D341Med (cell line): ENCODE measurements at regions not wholly inside any gene's neighbourhood (a gene's known extent, or its start where the extent isn't known, plus 50 kb on each side); places are given as distances from the start of the nearest gene placed in this dataset.

ENCODE experiments used
- DNase-seq: peaks from one replicate; pipeline ENCODE4 v3.0.0; 2012; ENCODE audit warnings: low spot score

DNA sequence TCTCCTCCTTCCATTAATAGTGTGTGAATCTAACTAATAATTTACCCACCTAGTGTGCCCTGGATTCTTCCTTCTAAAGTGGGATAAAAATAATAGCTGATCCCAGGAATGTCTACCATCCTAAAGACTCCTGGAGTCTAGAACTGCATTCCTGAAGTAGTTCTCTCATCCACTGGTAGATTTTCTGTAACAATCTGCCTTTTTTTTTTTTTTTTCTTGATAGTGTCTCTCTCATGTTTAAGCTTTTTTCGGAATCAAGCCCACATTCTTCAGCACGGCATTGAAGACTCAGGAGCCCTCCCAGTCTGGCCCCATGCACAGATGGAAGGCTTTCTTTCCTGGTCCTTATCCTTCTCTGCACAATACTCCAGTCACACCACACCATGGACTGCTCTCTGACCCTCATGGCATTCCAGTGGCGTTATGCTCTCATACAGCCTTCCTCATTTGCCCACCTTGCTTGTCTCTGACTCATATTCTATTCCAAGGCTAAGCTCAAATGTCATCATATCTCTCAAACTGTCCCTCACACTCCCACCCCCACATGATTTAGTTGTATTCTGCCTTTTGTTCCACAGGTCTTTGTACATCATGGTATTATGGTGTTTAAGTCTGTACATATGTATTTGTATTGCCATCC lies 68.7 kb upstream of the FRY start:
- DNase-seq, result no peak

DNA sequence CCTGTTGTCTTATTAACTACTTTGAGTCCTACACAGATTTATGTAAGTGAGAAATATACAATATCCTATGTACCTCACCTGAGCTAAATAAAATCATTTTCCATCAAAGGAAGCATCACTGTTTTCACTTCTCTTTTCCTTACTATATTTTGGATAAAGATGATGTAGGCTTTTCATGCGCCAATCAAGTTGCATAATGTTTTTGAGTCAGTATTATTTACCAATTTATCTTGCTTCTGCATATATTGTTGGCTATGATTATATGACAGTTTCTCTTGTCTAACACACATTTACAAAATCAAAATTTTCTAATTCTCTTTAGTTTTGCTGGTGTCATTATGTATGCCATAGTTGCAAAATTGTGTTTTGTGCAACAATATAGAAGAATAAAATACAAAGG lies 67.9 kb upstream of the FRY start:
- no peak for DNase-seq

DNA sequence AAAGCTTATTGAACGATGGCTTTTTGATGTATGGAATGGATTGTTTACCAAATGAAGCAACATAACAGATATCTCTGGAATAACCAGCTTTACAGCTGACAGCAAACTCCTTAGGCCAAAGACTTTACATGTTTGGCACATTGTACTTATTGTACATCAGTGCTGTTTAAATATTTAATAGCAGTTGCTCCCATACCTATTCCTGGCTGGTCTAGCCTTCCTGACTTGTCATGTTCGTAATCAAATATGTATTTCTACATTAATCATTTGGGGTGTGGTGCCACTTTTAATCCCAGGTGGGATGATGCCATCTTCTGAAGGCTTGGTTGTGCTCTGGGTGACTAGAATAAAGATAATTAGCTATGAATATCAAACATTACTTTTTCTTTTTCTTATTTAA lies 67.4 kb upstream of the FRY start:
- DNase-seq, result no peak

DNA sequence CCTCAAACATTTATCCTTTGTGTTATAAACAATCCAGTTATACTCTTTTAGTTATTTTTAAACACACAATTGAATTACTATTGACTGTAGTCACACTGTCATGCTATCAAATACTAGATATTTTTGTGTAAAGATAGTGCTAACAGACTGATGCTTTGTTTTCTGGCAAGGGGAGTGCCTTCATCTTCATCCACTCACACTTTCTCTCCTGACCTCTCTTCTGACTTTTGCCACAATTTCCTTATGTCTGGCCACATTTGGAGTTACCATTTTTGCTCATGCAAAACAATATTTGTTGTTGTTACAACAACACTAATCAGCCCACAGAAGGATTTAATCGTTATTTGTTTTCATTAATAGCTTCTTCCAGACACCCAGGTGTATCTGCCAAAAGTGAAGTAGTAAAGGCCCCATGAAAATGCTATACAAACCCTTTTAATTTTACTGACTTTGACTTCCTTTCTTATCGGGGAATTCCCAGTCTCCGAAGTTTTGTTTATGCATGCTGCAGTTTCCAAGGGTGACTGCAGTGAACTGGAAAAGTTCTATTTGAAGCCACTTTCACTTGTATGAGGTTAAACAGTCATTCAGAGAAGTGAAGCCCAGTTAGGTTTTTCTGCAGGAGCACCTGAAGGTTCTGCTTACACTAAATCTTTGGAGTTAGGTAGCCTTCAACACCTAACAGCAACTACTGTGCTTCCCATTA lies 66.1 kb upstream of the FRY start:
- no peak for DNase-seq

DNA sequence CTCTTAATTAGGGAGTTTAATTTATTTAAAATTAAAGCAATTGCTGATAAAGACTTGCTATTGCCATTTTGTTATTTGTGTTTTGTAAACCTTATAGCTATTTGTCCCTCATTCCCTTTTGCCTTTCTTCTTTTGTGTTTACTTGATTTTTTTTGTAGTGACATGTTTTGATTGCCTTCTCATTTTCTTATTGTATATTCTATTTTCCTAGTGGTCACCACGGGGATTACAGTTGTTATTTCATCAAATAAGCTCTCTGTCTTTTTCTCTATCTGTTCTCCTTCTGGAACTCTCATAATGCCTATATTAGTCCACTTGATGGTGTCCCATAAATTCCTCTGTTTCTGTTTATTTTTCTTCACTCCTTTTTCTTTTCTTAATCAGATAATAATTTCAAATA lies 64.4 kb upstream of the FRY start:
- no peak for DNase-seq

DNA sequence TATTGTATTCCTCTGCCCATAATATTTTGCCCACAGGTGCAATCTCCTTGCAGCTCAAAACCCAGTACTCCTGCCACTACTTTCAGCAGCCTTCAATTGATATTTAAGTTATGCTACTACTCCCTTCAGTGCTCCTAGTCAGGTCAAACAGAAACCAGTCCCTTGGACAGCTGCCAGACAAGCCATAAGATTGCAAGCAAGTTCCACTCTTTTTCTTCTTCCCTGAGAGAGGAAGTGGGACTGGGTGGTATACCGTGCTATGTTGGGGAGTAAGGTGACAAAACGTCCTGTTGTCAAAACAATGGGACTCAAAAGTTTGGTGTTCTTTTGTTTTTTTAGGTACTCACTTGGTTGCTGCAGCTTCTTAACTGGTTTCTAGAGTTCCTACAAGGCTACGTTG lies 63.1 kb upstream of the FRY start:
- no peak for DNase-seq

DNA sequence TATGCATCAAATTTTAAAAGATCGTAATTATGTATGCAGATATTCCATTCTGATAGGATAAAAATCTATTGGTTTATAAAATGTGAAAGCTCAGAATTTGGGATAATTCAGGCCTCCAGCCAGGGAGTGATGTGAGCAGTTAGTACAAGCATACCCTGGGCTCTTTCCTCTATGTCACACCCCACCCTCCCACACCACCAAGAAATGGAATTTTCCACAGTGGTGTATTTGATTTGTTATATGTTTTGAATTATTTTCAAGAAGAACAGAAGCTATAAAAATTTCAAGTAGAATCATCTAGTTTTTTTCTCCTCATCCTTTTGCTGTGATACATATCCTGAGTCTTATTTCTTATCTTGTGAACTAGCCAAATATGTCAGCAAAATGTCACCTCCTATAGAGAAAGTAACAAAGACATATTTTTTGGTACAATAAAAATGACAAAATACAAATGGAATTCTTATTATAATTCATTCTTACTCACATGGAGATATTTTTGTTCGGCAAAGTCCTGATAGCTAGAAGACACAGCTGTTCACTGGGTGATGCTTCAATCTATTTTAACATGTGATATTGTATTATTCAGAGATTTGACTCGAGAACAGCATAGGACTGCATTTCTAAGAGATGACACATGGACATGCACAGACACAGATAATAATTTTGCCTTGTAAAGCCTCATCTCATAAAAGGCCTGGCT lies 61.2 kb upstream of the FRY start:
- no peak for DNase-seq

DNA sequence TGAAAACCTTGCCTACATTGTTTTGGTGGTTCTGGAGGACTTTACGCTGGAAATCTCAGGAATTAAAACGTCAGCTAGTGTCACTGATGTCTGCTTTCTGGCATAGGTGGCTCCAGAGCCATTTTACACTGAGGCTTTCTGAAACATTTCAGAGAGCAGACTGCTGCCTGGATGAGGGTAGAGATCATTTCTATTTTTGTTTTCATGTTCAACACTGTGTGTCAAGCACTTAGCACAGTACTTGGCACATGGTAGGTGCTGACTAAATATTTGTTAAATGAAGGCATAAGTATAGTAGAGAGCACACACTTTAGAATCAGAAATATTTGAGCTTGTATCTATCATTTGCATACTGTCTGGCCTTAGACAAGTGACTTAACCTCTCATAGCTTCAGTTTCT lies 59.1 kb upstream of the FRY start:
- no peak for DNase-seq

DNA sequence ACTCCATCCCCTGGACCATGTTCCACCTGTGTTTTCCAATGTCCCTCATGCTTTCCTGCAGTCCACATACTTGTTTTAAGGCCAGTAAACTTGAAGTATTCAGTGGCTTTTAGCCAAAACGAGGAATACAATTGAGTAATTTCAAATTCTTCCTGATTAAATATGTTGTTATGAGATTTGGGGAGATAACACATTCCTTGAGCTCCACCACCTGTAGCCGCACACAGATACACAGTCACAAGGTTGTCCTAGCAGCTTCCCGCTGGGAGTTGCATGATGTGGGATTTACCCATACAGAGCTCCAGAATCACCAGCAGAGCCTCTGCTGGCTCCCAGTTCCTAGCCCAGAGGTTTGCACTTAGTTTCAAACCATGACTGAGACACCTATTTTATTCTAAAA lies 53.6 kb upstream of the FRY start:
- no peak for DNase-seq

DNA sequence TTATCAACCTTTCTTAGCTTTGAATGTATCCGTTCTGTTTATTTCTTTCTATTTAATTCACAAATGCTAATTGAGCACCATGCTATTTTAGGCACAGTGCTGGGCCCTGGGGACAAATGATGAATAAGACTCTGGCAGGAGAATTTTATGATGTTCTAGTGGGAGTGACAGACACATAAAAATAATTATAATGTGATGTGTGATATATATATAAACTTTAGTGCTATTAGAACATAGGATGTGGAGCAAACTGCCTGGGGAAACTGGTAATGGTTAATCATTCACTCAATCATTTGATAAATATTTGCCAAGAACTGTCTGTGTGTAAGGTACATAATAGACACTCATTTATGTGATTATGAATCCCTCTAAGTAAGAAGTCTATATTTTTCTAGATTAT lies 50.7 kb upstream of the FRY start:
- DNase-seq, result no peak
